GM21526 (cell line): ENCODE measurements at regions not wholly inside any gene's neighbourhood (a gene's known extent, or its start where the extent isn't known, plus 50 kb on each side); places are given as distances from the start of the nearest gene placed in this dataset.

Source experiments
- ATAC-seq: cut with Tn5 transposase; IDR thresholded peaks from one replicate; pipeline ENCODE4 v1.9.1; 2021; ENCODE audit warnings: moderate library complexity; ENCODE audit not compliant: unreplicated experiment, low FRiP score

GRCh38 chr1:108051631-108052377, 86.8 kb upstream of the VAV3 start:
- no peak for ATAC-seq

DNA sequence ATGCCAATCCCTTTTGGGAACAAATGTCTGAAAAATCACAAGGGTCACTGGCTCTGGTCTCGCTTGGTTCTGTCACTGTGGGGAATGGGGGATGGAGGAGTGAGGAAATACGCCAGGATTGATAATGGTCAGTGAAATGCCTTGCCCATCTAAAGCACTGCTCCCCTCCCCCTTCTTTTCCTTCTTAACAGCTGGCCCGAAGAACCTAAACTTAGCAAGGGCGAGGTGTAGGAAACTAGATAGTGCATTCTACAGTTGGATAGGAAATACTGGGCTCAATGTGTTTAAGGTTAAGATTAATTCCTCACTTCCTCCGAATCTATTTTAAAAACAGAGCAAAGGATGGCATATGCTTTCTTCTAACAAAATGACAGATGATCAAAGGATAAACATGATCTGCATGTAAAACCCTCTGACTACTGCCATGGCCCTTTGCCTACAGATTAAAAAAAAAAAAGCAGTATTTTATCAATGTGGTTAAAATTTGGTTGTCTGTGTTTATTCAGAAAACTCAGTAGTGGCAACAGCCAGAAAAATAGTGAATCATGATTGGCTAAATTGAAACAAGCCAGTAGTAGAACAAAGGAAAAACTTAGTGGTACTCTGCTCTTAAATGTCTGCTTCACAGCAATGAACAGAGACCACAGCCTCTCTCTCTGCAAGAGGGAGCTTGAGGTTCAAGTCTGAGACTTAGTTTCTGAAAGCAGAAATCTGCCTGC, 86.1 kb upstream of the VAV3 start:
- no peak for ATAC-seq

DNA sequence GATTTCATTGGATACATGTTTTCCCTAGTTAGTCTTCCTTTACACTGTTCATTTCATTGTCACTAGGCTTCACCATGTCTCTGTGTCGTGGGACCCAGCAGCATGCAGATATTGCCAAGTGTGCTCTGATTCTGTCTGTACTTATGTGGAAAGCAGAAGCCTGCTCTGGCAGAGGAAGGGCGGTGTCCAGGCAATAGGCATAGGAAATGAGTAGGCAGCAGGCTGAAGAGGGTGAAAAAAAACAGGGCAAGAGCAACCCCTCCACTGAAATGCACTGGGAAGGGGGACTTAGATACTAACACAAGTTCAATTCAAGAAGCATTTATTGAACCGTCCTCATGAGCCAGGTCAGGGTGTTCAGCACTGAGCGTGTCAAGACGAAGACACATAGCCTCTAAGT, 85.2 kb upstream of the VAV3 start:
- ATAC-seq, result no peak

- no peak for ATAC-seq
These were observed 84.3 kb upstream of the VAV3 start for GRCh38 chr1:108049178-108049819.

- no peak for ATAC-seq
These were observed 83.6 kb upstream of the VAV3 start for GRCh38 chr1:108048301-108049177.

DNA sequence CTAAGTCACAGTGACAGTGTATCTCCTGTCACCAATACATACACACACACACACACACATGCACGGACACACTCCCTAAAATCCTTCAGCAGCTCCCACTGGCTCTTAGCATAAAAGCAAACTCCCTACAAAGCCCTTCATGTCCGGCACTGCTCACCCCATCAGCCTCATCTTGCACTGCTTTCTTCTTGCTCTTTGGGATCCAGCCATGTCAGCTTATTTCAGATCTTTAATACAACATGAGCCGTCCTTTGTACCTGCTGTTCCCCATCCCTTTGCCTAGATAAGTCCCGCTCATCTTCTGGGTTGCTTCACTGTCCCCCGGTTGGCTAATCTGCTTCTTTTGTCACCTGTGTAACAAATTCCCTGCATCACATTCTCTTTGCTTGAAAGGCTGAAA, 82.1 kb upstream of the VAV3 start:
- no peak for ATAC-seq

GRCh38 chr1:108046026-108046425, 81.0 kb upstream of the VAV3 start:
- ATAC-seq, result no peak

GRCh38 chr1:108045460-108045859, 80.5 kb upstream of the VAV3 start:
- no peak for ATAC-seq

DNA sequence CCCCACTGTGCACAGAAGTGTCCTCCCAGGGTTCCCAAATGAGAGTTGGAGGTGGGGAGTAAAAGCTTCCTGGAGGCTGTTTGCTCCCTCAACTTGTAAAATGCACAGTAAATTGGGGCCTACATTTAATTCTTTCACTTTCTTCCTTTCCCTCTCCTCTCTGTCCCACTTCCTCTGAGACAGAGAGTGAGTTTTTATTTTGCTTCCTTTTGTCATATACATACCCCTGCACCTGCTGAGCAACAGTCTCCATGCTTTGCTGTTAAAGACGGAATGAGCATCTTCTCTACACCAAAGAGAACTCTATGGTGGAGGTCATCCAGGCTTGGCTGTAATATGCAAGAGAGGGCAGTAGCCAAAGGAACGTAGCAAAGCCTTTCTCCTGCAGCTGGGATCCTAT, 79.3 kb upstream of the VAV3 start:
- no peak for ATAC-seq

DNA sequence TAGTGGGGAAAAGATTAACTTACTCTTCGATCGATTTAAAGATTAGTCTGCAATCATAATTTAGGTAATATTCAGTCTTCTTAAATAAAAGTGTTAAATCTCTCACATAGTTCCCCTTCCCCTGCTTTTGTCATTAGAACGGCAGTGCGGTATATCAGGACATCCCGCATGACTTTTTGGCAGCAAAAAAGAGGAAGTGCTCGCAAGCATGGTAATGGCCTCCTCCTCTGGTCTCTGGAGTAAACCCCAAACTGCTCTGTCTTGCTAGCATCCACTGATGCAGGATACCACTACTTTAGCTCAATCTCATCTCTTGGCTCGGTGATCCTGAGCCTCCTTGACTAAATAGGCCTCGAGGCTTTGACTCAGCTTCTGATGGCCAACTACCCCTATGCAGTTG, 78.7 kb upstream of the VAV3 start:
- ATAC-seq, result no peak

- no peak for ATAC-seq
These were observed 77.6 kb upstream of the VAV3 start for GRCh38 chr1:108042610-108043009.

DNA sequence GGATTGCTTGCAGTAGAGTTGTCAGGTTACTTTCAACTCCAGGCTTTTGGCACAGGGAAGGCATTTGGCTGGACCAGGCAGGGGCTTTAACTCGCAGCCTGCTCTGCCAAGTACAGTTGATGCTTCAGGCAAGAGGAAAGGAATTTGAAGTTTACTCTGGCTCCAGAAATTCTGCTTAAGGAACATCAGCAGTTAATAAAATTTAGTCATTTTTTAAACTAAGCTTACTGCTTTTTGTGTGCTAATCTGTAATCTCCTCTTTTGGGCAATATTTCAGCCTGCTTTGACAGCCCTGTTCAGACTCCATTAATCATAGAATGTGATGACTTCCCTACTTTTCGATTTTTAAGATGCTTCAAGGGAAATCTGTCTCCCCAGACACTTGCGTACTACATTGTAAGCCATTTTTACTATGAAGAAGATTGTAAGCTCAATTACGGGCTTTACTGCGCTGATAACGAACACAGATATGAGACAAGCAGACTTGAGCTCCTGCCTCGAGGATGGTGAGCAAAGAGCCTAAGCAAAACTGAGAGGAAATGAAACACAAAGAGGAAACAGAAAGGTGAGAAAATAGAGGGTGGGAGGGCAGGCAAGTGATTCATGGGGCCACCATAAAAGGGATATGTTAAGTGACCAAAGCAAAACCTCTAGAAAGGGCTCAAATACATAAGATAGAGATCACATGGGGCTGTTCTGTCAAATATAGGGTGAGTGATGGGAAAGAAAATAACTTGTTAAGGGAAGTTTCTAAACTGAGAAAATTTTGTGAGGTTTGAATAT, 76.6 kb upstream of the VAV3 start:
- peak; percentile 53 for ATAC-seq

- ATAC-seq, result no peak
These were observed 73.8 kb upstream of the VAV3 start for GRCh38 chr1:108038653-108039236.

- no peak for ATAC-seq
These were observed 72.0 kb upstream of the VAV3 start for GRCh38 chr1:108036796-108037562.

- ATAC-seq, result no peak
These were observed 69.4 kb upstream of the VAV3 start for GRCh38 chr1:108034396-108034795.

DNA sequence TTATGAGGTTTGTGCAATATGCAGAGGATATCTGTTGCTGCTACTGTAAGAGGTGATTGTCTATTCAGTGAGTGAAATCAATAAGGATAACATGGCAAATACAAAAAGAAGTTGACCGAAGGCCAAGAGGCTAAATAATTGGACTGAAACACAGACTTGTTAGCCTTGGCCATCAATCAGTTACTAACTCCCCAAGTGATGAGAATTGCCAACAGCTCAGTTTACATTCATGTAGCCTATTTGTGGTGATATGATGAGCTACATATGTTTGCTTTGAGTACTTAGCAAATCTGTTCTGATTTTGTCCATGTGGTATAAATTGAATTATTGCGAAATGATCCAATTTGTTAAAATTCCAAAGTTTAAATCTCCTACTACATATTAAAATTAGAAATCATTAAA, 68.6 kb upstream of the VAV3 start:
- ATAC-seq, result no peak

GRCh38 chr1:108028841-108029388, 63.9 kb upstream of the VAV3 start:
- ATAC-seq, result no peak

DNA sequence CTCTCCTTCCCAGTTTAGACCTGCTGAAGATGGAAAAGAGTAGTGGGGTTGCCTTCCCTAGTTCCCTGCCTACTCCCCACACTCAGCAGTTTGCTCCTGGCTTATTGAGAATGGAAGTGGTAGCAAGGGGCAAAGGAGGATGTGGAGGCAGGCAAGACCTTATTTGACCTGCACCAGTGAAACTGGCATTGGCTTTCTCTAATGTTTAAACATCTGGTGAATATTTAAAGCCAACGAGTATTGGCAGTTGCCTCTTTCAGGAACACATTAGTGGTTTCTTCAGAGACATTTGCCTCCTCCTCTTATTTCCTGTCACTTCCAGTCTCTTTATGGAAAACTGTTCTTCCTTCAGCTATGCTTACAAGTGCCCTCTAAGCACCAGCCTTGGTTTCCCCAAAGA, 62.4 kb upstream of the VAV3 start:
- ATAC-seq, result no peak

DNA sequence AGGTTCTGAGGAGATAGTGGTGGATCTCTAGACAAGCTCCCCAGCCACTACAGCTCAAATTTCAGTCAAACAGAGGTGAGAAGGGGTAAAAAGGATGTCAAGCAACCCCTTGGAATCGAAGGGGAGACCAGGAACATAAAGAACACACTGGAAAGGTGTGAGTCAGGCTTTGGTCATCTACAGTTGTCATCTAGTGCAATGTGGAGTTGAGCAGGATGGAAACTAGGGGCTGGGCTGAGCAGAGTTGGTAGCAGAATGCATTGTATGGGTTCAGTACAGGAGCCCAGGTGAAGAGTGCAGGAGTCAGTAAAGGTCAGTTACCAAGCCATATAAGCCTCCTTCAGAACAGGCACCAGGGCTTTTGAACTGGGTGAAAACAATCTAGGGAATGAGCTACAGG, 52.7 kb upstream of the VAV3 start:
- no peak for ATAC-seq
